IMR-90 (cell line): ENCODE measurements at regions not wholly inside any gene's neighbourhood (a gene's known extent, or its start where the extent isn't known, plus 50 kb on each side); places are given as distances from the start of the nearest gene placed in this dataset.

ENCODE experiments used
- CTCF ChIP-seq: conservative IDR thresholded peaks from 2 replicates; pipeline ENCODE4 v1.5.1; 2012; ENCODE audit warnings: mild to moderate bottlenecking, low read depth, low read length, improper control_type of control experiment
- MXI1 ChIP-seq: IDR thresholded peaks from 2 replicates; pipeline ENCODE4 v1.6.1; 2012; ENCODE audit warnings: low read depth, mild to moderate bottlenecking, low read length, moderate library complexity, borderline replicate concordance
- POLR2A ChIP-seq: IDR thresholded peaks from 2 replicates; pipeline ENCODE4 v1.6.1; 2012; ENCODE audit warnings: mild to moderate bottlenecking, low read depth, low read length

- no peak for TF ChIP-seq CTCF
- no peak for TF ChIP-seq MXI1
- TF ChIP-seq POLR2A = no peak
These were observed 77.9 kb upstream of the HOXC13 start for GRCh38 chr12:53860426-53861345.
